GM12891 (cell line): ENCODE measurements at regions not wholly inside any gene's neighbourhood (a gene's known extent, or its start where the extent isn't known, plus 50 kb on each side); places are given as distances from the start of the nearest gene placed in this dataset.

Experiments
- DNase-seq: peaks from one replicate; pipeline ENCODE4 v3.0.0; 2011; ENCODE audit warnings: low spot score; ENCODE audit not compliant: insufficient read length
- FAIRE-seq: peaks from 2 replicates; lab custom pipeline; 2011; peaks lifted over from hg19 to GRCh38; lab: Jason Lieb, UNC
- PAX5 ChIP-seq: IDR thresholded peaks from 2 replicates; pipeline ENCODE4 v1.6.1; 2011; ENCODE audit warnings: low read length, moderate library complexity, mild to moderate bottlenecking; ENCODE audit not compliant: insufficient read depth, severe bottlenecking
- POLR2A ChIP-seq: IDR thresholded peaks from 2 replicates; pipeline ENCODE4 v1.6.1; 2011; ENCODE audit warnings: low read depth, low read length, control low read depth
- POLR2AphosphoS5 ChIP-seq: IDR thresholded peaks from 2 replicates; pipeline ENCODE4 v1.6.1; 2011; ENCODE audit warnings: low read depth, low read length, control low read depth
- POU2F2 ChIP-seq: IDR thresholded peaks from 2 replicates; pipeline ENCODE4 v1.6.1; 2011; ENCODE audit warnings: low read depth, mild to moderate bottlenecking, control low read depth, low read length, moderate library complexity
- SPI1 ChIP-seq: IDR thresholded peaks from 2 replicates; pipeline ENCODE4 v1.6.1; 2011; ENCODE audit warnings: low read depth, low read length, control low read depth
- TAF1 ChIP-seq: IDR thresholded peaks from 2 replicates; pipeline ENCODE4 v1.6.1; 2011; ENCODE audit warnings: low read depth, low read length, control low read depth

- TF ChIP-seq SPI1 = no peak
- TF ChIP-seq POLR2A = no peak
- TF ChIP-seq POU2F2 = no peak
- no peak for TF ChIP-seq PAX5
- no peak for TF ChIP-seq POLR2AphosphoS5
- no peak for TF ChIP-seq TAF1
- DNase-seq (no peak), FAIRE-seq (no peak)
These were observed 867.1 kb upstream of the TENM3 start for GRCh38 chr4:181376058-181376457.

- no peak for FAIRE-seq
- no peak for DNase-seq
- no peak for TF ChIP-seq POLR2A
- TF ChIP-seq TAF1 = no peak
- no peak for TF ChIP-seq SPI1
- TF ChIP-seq PAX5 = no peak
- TF ChIP-seq POLR2AphosphoS5 = no peak
- no peak for TF ChIP-seq POU2F2
These were observed 855.1 kb upstream of the TENM3 start for GRCh38 chr4:181388061-181388460.

- FAIRE-seq (no peak), DNase-seq (no peak)
- no peak for TF ChIP-seq POLR2A
- TF ChIP-seq PAX5 = no peak
- no peak for TF ChIP-seq POU2F2
These were observed 826.2 kb upstream of the TENM3 start for GRCh38 chr4:181416966-181417365.

GRCh38 chr4:181418496-181418895 lies 824.7 kb upstream of the TENM3 start:
- DNase-seq = no peak
- no peak for FAIRE-seq
- TF ChIP-seq SPI1 (no peak), POU2F2 (no peak), POLR2A (no peak), PAX5 (no peak), POLR2AphosphoS5 (no peak), TAF1 (no peak)

- DNase-seq (no peak), FAIRE-seq (no peak)
- TF ChIP-seq POLR2AphosphoS5 (no peak), POU2F2 (no peak), SPI1 (no peak), PAX5 (no peak), TAF1 (no peak), POLR2A (no peak)
These were observed 822.3 kb upstream of the TENM3 start for GRCh38 chr4:181420950-181421349.

- TF ChIP-seq POU2F2 = no peak
- TF ChIP-seq POLR2AphosphoS5 = no peak
- TF ChIP-seq PAX5 = no peak
- DNase-seq (no peak), FAIRE-seq (no peak)
These were observed 818.7 kb upstream of the TENM3 start for GRCh38 chr4:181424362-181425016.

- no peak for DNase-seq
- no peak for TF ChIP-seq TAF1
- TF ChIP-seq POU2F2 = no peak
- TF ChIP-seq PAX5 = no peak
- TF ChIP-seq POLR2AphosphoS5 = no peak
- no peak for TF ChIP-seq SPI1
- TF ChIP-seq POLR2A = no peak
- FAIRE-seq = no peak
These were observed 816.1 kb upstream of the TENM3 start for GRCh38 chr4:181427076-181427475.

GRCh38 chr4:181431006-181431405 lies 812.2 kb upstream of the TENM3 start:
- TF ChIP-seq PAX5 (no peak), POLR2A (no peak), TAF1 (no peak), POU2F2 (no peak), POLR2AphosphoS5 (no peak), SPI1 (no peak)
- DNase-seq (no peak), FAIRE-seq (no peak)

GRCh38 chr4:181431661-181432060 lies 811.5 kb upstream of the TENM3 start:
- DNase-seq (no peak), FAIRE-seq (no peak)
- no peak for TF ChIP-seq POLR2AphosphoS5
- no peak for TF ChIP-seq PAX5
- TF ChIP-seq TAF1 = no peak
- no peak for TF ChIP-seq SPI1
- TF ChIP-seq POU2F2 = no peak
- no peak for TF ChIP-seq POLR2A

- FAIRE-seq = no peak
- TF ChIP-seq POU2F2 = no peak
- no peak for TF ChIP-seq PAX5
- TF ChIP-seq TAF1 = no peak
- no peak for TF ChIP-seq POLR2AphosphoS5
- TF ChIP-seq POLR2A = no peak
- TF ChIP-seq SPI1 = no peak
- no peak for DNase-seq
These were observed 810.9 kb upstream of the TENM3 start for GRCh38 chr4:181432335-181432734.

GRCh38 chr4:181437895-181438294 lies 805.3 kb upstream of the TENM3 start:
- TF ChIP-seq POLR2A (no peak), TAF1 (no peak)
- DNase-seq (no peak), FAIRE-seq (no peak)
